Panc1 (cell line): ENCODE measurements at regions not wholly inside any gene's neighbourhood (a gene's known extent, or its start where the extent isn't known, plus 50 kb on each side); places are given as distances from the start of the nearest gene placed in this dataset.

Source experiments
- ATAC-seq: fragments of 200-7000 bp; cut with Tn5 transposase; 2 replicates; pipeline ENCODE4 v1.9.1; 2020; ENCODE audit warnings: mild to moderate bottlenecking, moderate library complexity
- BruUV-seq: library from RNA; stranded (reverse); fragments of 400-500 nt; replicated peaks from 2 replicates; lab custom pipeline; 2021; lab: Mats Ljungman, UMichigan
- CTCF ChIA-PET: fragments of 300-600 bp; sonication (Branson Sonifier 250); formaldehyde crosslinking; loops from one replicate; lab custom pipeline; 2022; ENCODE audit warnings: antibody characterized with exemption; lab: Charles Lee
- POLR2A ChIA-PET: fragments of 300-600 bp; sonication (Branson Sonifier 250); formaldehyde crosslinking; loops from one replicate; lab custom pipeline; 2022; ENCODE audit warnings: antibody characterized with exemption; lab: Charles Lee
- DNase-seq: peaks from one replicate; pipeline ENCODE4 v3.0.0-alpha.2; 2010; ENCODE audit warnings: low read depth, low spot score
- H3K27ac ChIP-seq: 2 replicates; pipeline ENCODE4 v1.5.1; 2011; ENCODE audit warnings: mild to moderate bottlenecking, low read length, inconsistent platforms
- H3K27me3 ChIP-seq: fragments of 200-500 bp; sonication (Bioruptor generic); 2 replicates; pipeline ENCODE4 v1.6.0; 2014; ENCODE audit warnings: low read length, inconsistent platforms; ENCODE audit not compliant: control insufficient read depth, insufficient read depth
- H3K36me3 ChIP-seq: fragments of 200-500 bp; sonication (Bioruptor generic); 2 replicates; pipeline ENCODE4 v1.5.1; 2014; ENCODE audit warnings: inconsistent platforms, mild to moderate bottlenecking, low read length, moderate library complexity; ENCODE audit not compliant: control insufficient read depth, insufficient read depth
- H3K4me1 ChIP-seq: 2 replicates; pipeline ENCODE4 v1.5.1; 2011; ENCODE audit warnings: inconsistent platforms, mild to moderate bottlenecking, low read length, moderate library complexity; ENCODE audit not compliant: control insufficient read depth, insufficient read depth
- H3K4me3 ChIP-seq, 2 experiments: 2 replicates each; pipeline ENCODE4 v1.5.1; 2011 to 2012; ENCODE audit warnings: low read depth in 2 of 2, low read length in 2 of 2, mild to moderate bottlenecking in 2 of 2, inconsistent platforms in 1 of 2, moderate library complexity in 1 of 2
- H3K9me3 ChIP-seq: fragments of 200-500 bp; sonication (Bioruptor generic); 2 replicates; pipeline ENCODE4 v1.5.1; 2014; ENCODE audit warnings: low read depth, mild to moderate bottlenecking, inconsistent platforms, low read length, moderate library complexity; ENCODE audit not compliant: control insufficient read depth, insufficient read depth
- POLR2AphosphoS5 ChIP-seq: IDR thresholded peaks from 2 replicates; pipeline ENCODE4 v1.6.1; 2012; ENCODE audit warnings: mild to moderate bottlenecking, low read depth, low read length, moderate library complexity
- SIN3A ChIP-seq: IDR thresholded peaks from 2 replicates; pipeline ENCODE4 v1.6.1; 2012; ENCODE audit warnings: low read depth, mild to moderate bottlenecking, low read length, moderate library complexity, borderline replicate concordance; ENCODE audit not compliant: insufficient read depth
- TCF7L2 ChIP-seq: IDR thresholded peaks from 2 replicates; pipeline ENCODE4 v1.6.1; 2011; ENCODE audit warnings: mild to moderate bottlenecking, low read depth, low read length, inconsistent platforms
- in situ Hi-C: cut with HindIII; loops from 2 replicates; pipeline ENCODE4 v1.10.0; 2016; ENCODE audit warnings: low sequenced_read_pairs, low pct_unique_long_range_greater_than_20kb
- intact Hi-C: fragments of 100-400 bp; cut with micrococcal nuclease; formaldehyde crosslinking; loops from one replicate; pipeline ENCODE4 v1.10.0; 2022; ENCODE audit not compliant: unreplicated experiment
- TF ChIP-seq, protein P1 (sequence below): fragments of 450-650 bp; IDR thresholded peaks from 2 replicates; pipeline ENCODE4 v1.5.1; 2017; ENCODE audit warnings: mild to moderate bottlenecking
- TF ChIP-seq, protein P2 (sequence below), 2 experiments: IDR thresholded peaks; 2 replicates each; pipeline ENCODE4 v1.6.1; 2011 to 2012; ENCODE audit warnings: low read depth in 2 of 2, control low read depth in 1 of 2, low read length in 1 of 2, mild to moderate bottlenecking in 1 of 2, moderate library complexity in 1 of 2; ENCODE audit not compliant: insufficient read depth in 1 of 2

DNA sequence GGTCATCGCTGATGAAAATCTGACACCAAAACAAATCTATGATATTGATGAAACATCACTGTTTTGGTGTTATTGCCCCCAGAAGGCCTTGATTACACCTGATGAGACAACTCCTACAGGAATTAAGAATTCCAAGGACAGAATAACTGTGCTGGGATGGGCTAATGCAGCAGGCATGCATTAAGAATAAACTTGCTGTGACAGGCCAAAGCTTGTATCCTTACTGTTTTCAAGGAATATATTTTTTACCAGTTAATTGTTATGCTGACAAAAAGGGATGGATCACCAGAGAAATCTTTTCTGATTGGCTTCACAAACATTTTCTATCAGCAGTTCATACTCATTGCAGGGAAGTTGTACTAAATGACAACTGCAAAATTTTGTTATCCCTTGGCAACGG is 278.2 kb downstream of the IKZF2 start:
- CTCF ChIA-PET = no interaction called here
- Histone ChIP-seq H3K4me1 (no peaks in the 10 kb centered on the region), H3K9me3 (no peaks in the 10 kb centered on the region), H3K36me3 (no peaks in the 10 kb centered on the region), H3K4me3 (no peak overlapping the region), H3K27ac (no peak overlapping the region), H3K27me3 (no peaks in the 10 kb centered on the region)
- in situ Hi-C loops (no loop called here), intact Hi-C loops (no loop called here)
- POLR2A ChIA-PET = no interaction called here
- DNase-seq (no peak), ATAC-seq (no peak)
- TF ChIP-seq, protein P1, sequence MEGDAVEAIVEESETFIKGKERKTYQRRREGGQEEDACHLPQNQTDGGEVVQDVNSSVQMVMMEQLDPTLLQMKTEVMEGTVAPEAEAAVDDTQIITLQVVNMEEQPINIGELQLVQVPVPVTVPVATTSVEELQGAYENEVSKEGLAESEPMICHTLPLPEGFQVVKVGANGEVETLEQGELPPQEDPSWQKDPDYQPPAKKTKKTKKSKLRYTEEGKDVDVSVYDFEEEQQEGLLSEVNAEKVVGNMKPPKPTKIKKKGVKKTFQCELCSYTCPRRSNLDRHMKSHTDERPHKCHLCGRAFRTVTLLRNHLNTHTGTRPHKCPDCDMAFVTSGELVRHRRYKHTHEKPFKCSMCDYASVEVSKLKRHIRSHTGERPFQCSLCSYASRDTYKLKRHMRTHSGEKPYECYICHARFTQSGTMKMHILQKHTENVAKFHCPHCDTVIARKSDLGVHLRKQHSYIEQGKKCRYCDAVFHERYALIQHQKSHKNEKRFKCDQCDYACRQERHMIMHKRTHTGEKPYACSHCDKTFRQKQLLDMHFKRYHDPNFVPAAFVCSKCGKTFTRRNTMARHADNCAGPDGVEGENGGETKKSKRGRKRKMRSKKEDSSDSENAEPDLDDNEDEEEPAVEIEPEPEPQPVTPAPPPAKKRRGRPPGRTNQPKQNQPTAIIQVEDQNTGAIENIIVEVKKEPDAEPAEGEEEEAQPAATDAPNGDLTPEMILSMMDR = no peak
- TF ChIP-seq SIN3A (no peak), TCF7L2 (no peak), POLR2AphosphoS5 (no peak)
- TF ChIP-seq, protein P2, sequence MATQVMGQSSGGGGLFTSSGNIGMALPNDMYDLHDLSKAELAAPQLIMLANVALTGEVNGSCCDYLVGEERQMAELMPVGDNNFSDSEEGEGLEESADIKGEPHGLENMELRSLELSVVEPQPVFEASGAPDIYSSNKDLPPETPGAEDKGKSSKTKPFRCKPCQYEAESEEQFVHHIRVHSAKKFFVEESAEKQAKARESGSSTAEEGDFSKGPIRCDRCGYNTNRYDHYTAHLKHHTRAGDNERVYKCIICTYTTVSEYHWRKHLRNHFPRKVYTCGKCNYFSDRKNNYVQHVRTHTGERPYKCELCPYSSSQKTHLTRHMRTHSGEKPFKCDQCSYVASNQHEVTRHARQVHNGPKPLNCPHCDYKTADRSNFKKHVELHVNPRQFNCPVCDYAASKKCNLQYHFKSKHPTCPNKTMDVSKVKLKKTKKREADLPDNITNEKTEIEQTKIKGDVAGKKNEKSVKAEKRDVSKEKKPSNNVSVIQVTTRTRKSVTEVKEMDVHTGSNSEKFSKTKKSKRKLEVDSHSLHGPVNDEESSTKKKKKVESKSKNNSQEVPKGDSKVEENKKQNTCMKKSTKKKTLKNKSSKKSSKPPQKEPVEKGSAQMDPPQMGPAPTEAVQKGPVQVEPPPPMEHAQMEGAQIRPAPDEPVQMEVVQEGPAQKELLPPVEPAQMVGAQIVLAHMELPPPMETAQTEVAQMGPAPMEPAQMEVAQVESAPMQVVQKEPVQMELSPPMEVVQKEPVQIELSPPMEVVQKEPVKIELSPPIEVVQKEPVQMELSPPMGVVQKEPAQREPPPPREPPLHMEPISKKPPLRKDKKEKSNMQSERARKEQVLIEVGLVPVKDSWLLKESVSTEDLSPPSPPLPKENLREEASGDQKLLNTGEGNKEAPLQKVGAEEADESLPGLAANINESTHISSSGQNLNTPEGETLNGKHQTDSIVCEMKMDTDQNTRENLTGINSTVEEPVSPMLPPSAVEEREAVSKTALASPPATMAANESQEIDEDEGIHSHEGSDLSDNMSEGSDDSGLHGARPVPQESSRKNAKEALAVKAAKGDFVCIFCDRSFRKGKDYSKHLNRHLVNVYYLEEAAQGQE (IDR thresholded peaks at IDR 0.05; ENCODE audit: insufficient read depth in 1 of 2, low read depth in 2 of 2, low read length in 1 of 2) = no peak
- no TSS peak for BruUV-seq

DNA sequence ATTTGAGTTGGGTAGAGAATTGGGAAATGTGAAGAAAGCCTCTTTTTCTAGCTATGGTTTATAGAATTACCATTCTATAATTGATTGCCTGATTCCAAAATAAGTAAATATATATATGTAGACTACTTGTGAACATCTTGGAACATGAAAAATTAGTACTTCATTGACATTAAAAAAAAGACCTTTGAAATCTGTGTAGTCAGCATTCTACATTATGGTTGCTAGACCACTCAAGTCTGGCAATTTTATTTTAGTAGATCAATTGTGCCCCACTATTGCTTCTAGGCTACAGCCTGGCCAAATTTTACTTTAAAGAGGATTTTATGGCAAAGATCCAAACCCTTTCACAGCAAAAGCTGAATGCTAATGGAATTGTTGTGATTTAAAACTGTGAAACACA is 279.8 kb downstream of the IKZF2 start:
- POLR2A ChIA-PET = no interaction called here
- CTCF ChIA-PET = no interaction called here
- Histone ChIP-seq H3K4me1 (no peaks in the 10 kb centered on the region), H3K27me3 (no peaks in the 10 kb centered on the region), H3K9me3 (no peaks in the 10 kb centered on the region), H3K27ac (no peak overlapping the region), H3K36me3 (no peaks in the 10 kb centered on the region), H3K4me3 (no peak overlapping the region)
- in situ Hi-C loops = no loop called here
- DNase-seq (no peak), ATAC-seq (no peak)
- no TSS peak for BruUV-seq
- TF ChIP-seq, protein P2 (IDR thresholded peaks at IDR 0.05; ENCODE audit: insufficient read depth in 1 of 2, low read depth in 2 of 2, low read length in 1 of 2) = no peak
- TF ChIP-seq POLR2AphosphoS5 = no peak
- TF ChIP-seq TCF7L2 = no peak
- no peak for TF ChIP-seq SIN3A
- TF ChIP-seq, protein P1 = no peak
- intact Hi-C loops = no loop called here
